GM06990 (cell line): ENCODE measurements at regions not wholly inside any gene's neighbourhood (a gene's known extent, or its start where the extent isn't known, plus 50 kb on each side); places are given as distances from the start of the nearest gene placed in this dataset.

Experiments used
- DNase-seq: peaks from one replicate; pipeline ENCODE4 v3.0.0-alpha.2; 2011; ENCODE audit not compliant: insufficient read length; ENCODE audit errors: extremely low read depth
- H3K27me3 ChIP-seq: replicated peaks from 2 replicates; pipeline ENCODE4 v1.6.0; 2011; ENCODE audit warnings: low read length; ENCODE audit not compliant: control insufficient read depth, insufficient read depth
- H3K36me3 ChIP-seq: 2 replicates; pipeline ENCODE4 v1.5.1; 2011; ENCODE audit warnings: low read length; ENCODE audit not compliant: control insufficient read depth, insufficient read depth
- H3K4me3 ChIP-seq: replicated peaks from 2 replicates; pipeline ENCODE4 v1.5.1; 2011; ENCODE audit warnings: low read depth, mild to moderate bottlenecking, control low read depth, low read length
- CTCF ChIP-seq: IDR thresholded peaks from 2 replicates; pipeline ENCODE4 v1.5.1; 2011; ENCODE audit warnings: low read length, control low read depth, mild to moderate bottlenecking, inconsistent platforms; ENCODE audit not compliant: insufficient read depth, poor library complexity, severe bottlenecking

GRCh38 chr5:74290634-74291241 is 349.8 kb downstream of the ENC1 start:
- DNase-seq = no peak
- TF ChIP-seq CTCF = no peak
- Histone ChIP-seq H3K36me3 (no peaks in the 10 kb centered on the region), H3K27me3 (no peaks in the 10 kb centered on the region), H3K4me3 (no peak overlapping the region)

- Histone ChIP-seq H3K27me3 (no peaks in the 10 kb centered on the region), H3K36me3 (no peaks in the 10 kb centered on the region), H3K4me3 (no peak overlapping the region)
- no peak for DNase-seq
- no peak for TF ChIP-seq CTCF
Measured at GRCh38 chr5:74289691-74290090, 350.8 kb downstream of the ENC1 start.

GRCh38 chr5:74289238-74289637 is 351.3 kb downstream of the ENC1 start:
- no peak for TF ChIP-seq CTCF

GRCh38 chr5:74288448-74289108 is 351.9 kb downstream of the ENC1 start:
- no peak for DNase-seq
- no peaks in the 10 kb centered on the region for H3K27me3 ChIP-seq
- no peaks in the 10 kb centered on the region for H3K36me3 ChIP-seq
- TF ChIP-seq CTCF = no peak
- H3K4me3 ChIP-seq = no peak overlapping the region

More at GRCh38 chr5:74289238-74289637, 351.3 kb downstream of the ENC1 start:
- H3K4me3 ChIP-seq = no peak overlapping the region
- H3K27me3 ChIP-seq = no peaks in the 10 kb centered on the region
- no peak for DNase-seq
- no peaks in the 10 kb centered on the region for H3K36me3 ChIP-seq

GRCh38 chr5:74288038-74288437 is 352.5 kb downstream of the ENC1 start:
- no peak for DNase-seq
- H3K36me3 ChIP-seq = no peaks in the 10 kb centered on the region
- H3K27me3 ChIP-seq = no peaks in the 10 kb centered on the region
- no peak overlapping the region for H3K4me3 ChIP-seq
- TF ChIP-seq CTCF = no peak
